ENCODE measurements at regions not wholly inside any gene's neighbourhood (a gene's known extent, or its start where the extent isn't known, plus 50 kb on each side); places are given as distances from the start of the nearest gene placed in this dataset.

- in situ Hi-C loops (cut with MboI): no loop called here
Observed at GRCh38 chr6:127026247-127026646, 92.2 kb upstream of the RSPO3 start.

More at GRCh38 chr6:127026247-127026646, 92.2 kb upstream of the RSPO3 start:
- no peak for ATAC-seq
- Histone ChIP-seq H3K79me2 (ENCODE audit: control insufficient read depth, insufficient read depth, low read length) (no peaks in the 10 kb centered on the region), H3K36me3 (ENCODE audit: control insufficient read depth in 2 of 2, insufficient read depth in 2 of 2, low read length in 1 of 2) (no peaks in the 10 kb centered on the region), H3K9me3 (replicated peaks; ENCODE audit: control insufficient read depth, insufficient read depth, low read length) (no peaks in the 10 kb centered on the region), H3K4me1 (ENCODE audit: control insufficient read depth, insufficient read depth, low read length) (no peaks in the 10 kb centered on the region), H3K27ac (ENCODE audit: control insufficient read depth, insufficient read depth) (no peak overlapping the region), H4K20me1 (ENCODE audit: control insufficient read depth, insufficient read depth) (no peaks in the 10 kb centered on the region), H3K4me3 (no peak overlapping the region), H3K4me2 (ENCODE audit: control insufficient read depth, insufficient read depth) (no peak overlapping the region), H3K9ac (ENCODE audit: control insufficient read depth, insufficient read depth, low read length) (no peak overlapping the region), H2AFZ (ENCODE audit: control insufficient read depth, low read depth, low read length) (no peak overlapping the region), H3K27me3 (replicated peaks in 1 of 2; ENCODE audit: control insufficient read depth in 2 of 2, insufficient read depth in 2 of 2, low read length in 1 of 2) (no peaks in the 10 kb centered on the region)
- CTCF ChIA-PET: no interaction called here
- no peak for FAIRE-seq
- POLR2A ChIA-PET: no interaction called here
- no TSS peak for BruUV-seq (replicated peaks)
- WGBS (ENCODE audit: insufficient coverage, insufficient replicate concordance, low lambda C conversion rate, missing lambda C conversion rate): 0% methylated on average over 1 of the region's 1 CpG
- SMC1A ChIA-PET (ENCODE audit: uncharacterized antibody, unreplicated experiment): no interaction called here
- TF ChIP-seq NBN (IDR thresholded peaks at IDR 0.05) (no peak), HDGF (IDR thresholded peaks at IDR 0.05) (no peak), BRCA1 (IDR thresholded peaks at IDR 0.05; ENCODE audit: low read depth, low read length) (no peak), CEBPB (IDR thresholded peaks at IDR 0.05; ENCODE audit: borderline replicate concordance in 1 of 2, low read depth in 2 of 2, low read length in 2 of 2) (no peak), RB1 (IDR thresholded peaks at IDR 0.05; ENCODE audit: borderline replicate concordance) (no peak), E2F8 (IDR thresholded peaks at IDR 0.05; ENCODE audit: low read depth, partially characterized antibody) (no peak), RFX5 (IDR thresholded peaks at IDR 0.05; ENCODE audit: low read depth, low read length) (no peak)
- intact Hi-C loops (cut with micrococcal nuclease; ENCODE audit: unreplicated experiment): no loop called here
- RAD21 ChIA-PET (ENCODE audit: unreplicated experiment): no interaction called here
- no peak for DNase-seq (ENCODE audit: low read depth, low spot score)

Measured in GM12878 (cell line).